ENCODE measurements at regions not wholly inside any gene's neighbourhood (a gene's known extent, or its start where the extent isn't known, plus 50 kb on each side); places are given as distances from the start of the nearest gene placed in this dataset.

- ChIA-PET POLR2A (no interaction called here), CTCF (no interaction called here)
- H3K4me3 ChIP-seq (ENCODE audit: low read length): no peak overlapping the region
- Mint-ChIP-seq H3K9me3 (no peaks in the 10 kb centered on the region), H3K4me1 (ENCODE audit: low read depth) (no peaks in the 10 kb centered on the region), H3K27me3 (peaks cover 3% of the 10 kb centered on the region), H3K27ac (no peak overlapping the region), H3K4me3 (no peak overlapping the region), H3K36me3 (ENCODE audit: low read depth) (no peaks in the 10 kb centered on the region)
- ATAC-seq (ENCODE audit: poor library complexity): no peak
- DNase-seq: no peak
- H3K36me3 ChIP-seq (ENCODE audit: insufficient read depth, low read length): no peaks in the 10 kb centered on the region
- no peaks in the 10 kb centered on the region for H3K9me3 ChIP-seq (ENCODE audit: control insufficient read depth in 1 of 2, insufficient read depth in 1 of 2, low read length in 2 of 2)
- H3K27ac ChIP-seq (ENCODE audit: low read depth in 1 of 2, low read length in 2 of 2): no peak overlapping the region
- no peaks in the 10 kb centered on the region for H3K27me3 ChIP-seq (ENCODE audit: control insufficient read depth in 1 of 2, insufficient read depth in 2 of 2, low read length in 2 of 2)
- TF ChIP-seq, protein P1, sequence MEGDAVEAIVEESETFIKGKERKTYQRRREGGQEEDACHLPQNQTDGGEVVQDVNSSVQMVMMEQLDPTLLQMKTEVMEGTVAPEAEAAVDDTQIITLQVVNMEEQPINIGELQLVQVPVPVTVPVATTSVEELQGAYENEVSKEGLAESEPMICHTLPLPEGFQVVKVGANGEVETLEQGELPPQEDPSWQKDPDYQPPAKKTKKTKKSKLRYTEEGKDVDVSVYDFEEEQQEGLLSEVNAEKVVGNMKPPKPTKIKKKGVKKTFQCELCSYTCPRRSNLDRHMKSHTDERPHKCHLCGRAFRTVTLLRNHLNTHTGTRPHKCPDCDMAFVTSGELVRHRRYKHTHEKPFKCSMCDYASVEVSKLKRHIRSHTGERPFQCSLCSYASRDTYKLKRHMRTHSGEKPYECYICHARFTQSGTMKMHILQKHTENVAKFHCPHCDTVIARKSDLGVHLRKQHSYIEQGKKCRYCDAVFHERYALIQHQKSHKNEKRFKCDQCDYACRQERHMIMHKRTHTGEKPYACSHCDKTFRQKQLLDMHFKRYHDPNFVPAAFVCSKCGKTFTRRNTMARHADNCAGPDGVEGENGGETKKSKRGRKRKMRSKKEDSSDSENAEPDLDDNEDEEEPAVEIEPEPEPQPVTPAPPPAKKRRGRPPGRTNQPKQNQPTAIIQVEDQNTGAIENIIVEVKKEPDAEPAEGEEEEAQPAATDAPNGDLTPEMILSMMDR (IDR thresholded peaks at IDR 0.05): no peak
- no peaks in the 10 kb centered on the region for H3K4me1 ChIP-seq (ENCODE audit: insufficient read depth, low read length)
- intact Hi-C loops (cut with DNase I, micrococcal nuclease): no loop called here
Measured at GRCh38 chr12:131415781-131416180, 295.1 kb upstream of the SFSWAP start.

- Histone ChIP-seq H3K4me1 (ENCODE audit: insufficient read depth, low read length) (no peaks in the 10 kb centered on the region), H3K27me3 (ENCODE audit: control insufficient read depth in 1 of 2, insufficient read depth in 2 of 2, low read length in 2 of 2) (peaks cover 0 to under 1% of the 10 kb centered on the region in 2 experiments), H3K27ac (ENCODE audit: low read depth in 1 of 2, low read length in 2 of 2) (no peak overlapping the region), H3K36me3 (ENCODE audit: insufficient read depth, low read length) (no peaks in the 10 kb centered on the region), H3K4me3 (ENCODE audit: low read length) (no peak overlapping the region), H3K9me3 (ENCODE audit: control insufficient read depth in 1 of 2, insufficient read depth in 1 of 2, low read length in 2 of 2) (peaks cover 0 to 6% of the 10 kb centered on the region in 2 experiments)
- ChIA-PET CTCF (no interaction called here), POLR2A (no interaction called here)
- ATAC-seq (ENCODE audit: poor library complexity) (no peak), DNase-seq (no peak)
- H3K4me1 Mint-ChIP-seq (ENCODE audit: low read depth): no peaks in the 10 kb centered on the region
- H3K36me3 Mint-ChIP-seq (ENCODE audit: low read depth): no peaks in the 10 kb centered on the region
- H3K9me3 Mint-ChIP-seq: no peaks in the 10 kb centered on the region
- no peak overlapping the region for H3K27ac Mint-ChIP-seq
- peaks cover 8% of the 10 kb centered on the region for H3K27me3 Mint-ChIP-seq
- no peak overlapping the region for H3K4me3 Mint-ChIP-seq
- TF ChIP-seq, protein P1 (IDR thresholded peaks at IDR 0.05): no peak
- intact Hi-C loops (cut with DNase I, micrococcal nuclease): no loop called here
Measured at GRCh38 chr12:131418121-131418520, 292.8 kb upstream of the SFSWAP start.

DNA sequence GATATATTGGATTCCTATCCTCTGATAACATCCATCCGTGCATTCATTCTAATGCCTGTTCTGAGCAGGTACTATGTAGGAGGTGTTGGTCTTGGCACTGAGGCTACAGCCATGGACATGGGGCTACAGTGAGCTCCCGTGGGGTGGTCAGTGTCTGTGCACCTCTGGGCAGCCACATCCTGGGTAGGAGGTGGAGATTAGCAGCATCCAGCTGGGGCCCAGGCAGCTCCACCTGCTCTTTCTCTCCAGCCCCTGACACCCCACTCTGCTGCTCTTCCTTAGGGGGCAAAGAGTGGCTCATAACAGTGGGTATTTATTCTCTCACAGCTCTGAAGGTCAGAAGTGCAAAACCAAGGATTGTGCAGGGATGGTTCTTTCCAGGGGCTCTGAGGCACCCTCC is 292.0 kb upstream of the SFSWAP start:
- no peaks in the 10 kb centered on the region for H3K9me3 Mint-ChIP-seq
- no peak overlapping the region for H3K4me3 Mint-ChIP-seq
- Histone ChIP-seq H3K36me3 (ENCODE audit: insufficient read depth, low read length) (no peaks in the 10 kb centered on the region), H3K27ac (ENCODE audit: low read depth in 1 of 2, low read length in 2 of 2) (no peak overlapping the region), H3K27me3 (ENCODE audit: control insufficient read depth in 1 of 2, insufficient read depth in 2 of 2, low read length in 2 of 2) (peaks cover 0 to 2% of the 10 kb centered on the region in 2 experiments), H3K4me1 (ENCODE audit: insufficient read depth, low read length) (no peaks in the 10 kb centered on the region), H3K9me3 (ENCODE audit: control insufficient read depth in 1 of 2, insufficient read depth in 1 of 2, low read length in 2 of 2) (peaks cover 0 to 6% of the 10 kb centered on the region in 2 experiments), H3K4me3 (ENCODE audit: low read length) (no peak overlapping the region)
- POLR2A ChIA-PET: no interaction called here
- TF ChIP-seq, protein P1 (IDR thresholded peaks at IDR 0.05): no peak
- DNase-seq (no peak), ATAC-seq (ENCODE audit: poor library complexity) (no peak)
- CTCF ChIA-PET: no interaction called here
- no peak overlapping the region for H3K27ac Mint-ChIP-seq
- H3K36me3 Mint-ChIP-seq (ENCODE audit: low read depth): no peaks in the 10 kb centered on the region
- intact Hi-C loops (cut with DNase I, micrococcal nuclease): no loop called here
- no peaks in the 10 kb centered on the region for H3K4me1 Mint-ChIP-seq (ENCODE audit: low read depth)
- peaks cover 8% of the 10 kb centered on the region for H3K27me3 Mint-ChIP-seq
